GM12892 (cell line): ENCODE measurements at regions not wholly inside any gene's neighbourhood (a gene's known extent, or its start where the extent isn't known, plus 50 kb on each side); places are given as distances from the start of the nearest gene placed in this dataset.

Source experiments
- DNase-seq: peaks from one replicate; pipeline ENCODE4 v3.0.0; 2011; ENCODE audit not compliant: insufficient read length
- FAIRE-seq: peaks from 2 replicates; lab custom pipeline; 2011; peaks lifted over from hg19 to GRCh38; lab: Jason Lieb, UNC
- POLR2A ChIP-seq: IDR thresholded peaks from 2 replicates; pipeline ENCODE4 v1.6.1; 2011; ENCODE audit warnings: low read depth, low read length, control low read depth
- POLR2AphosphoS5 ChIP-seq: IDR thresholded peaks from 2 replicates; pipeline ENCODE4 v1.6.1; 2011; ENCODE audit warnings: low read depth, low read length, control low read depth
- TAF1 ChIP-seq: IDR thresholded peaks from 2 replicates; pipeline ENCODE4 v1.6.1; 2011; ENCODE audit warnings: low read depth, mild to moderate bottlenecking, control low read depth, low read length, borderline replicate concordance

- TF ChIP-seq POLR2AphosphoS5 = no peak
- no peak for TF ChIP-seq POLR2A
- TF ChIP-seq TAF1 = no peak
- FAIRE-seq (no peak), DNase-seq (no peak)
These were observed 663.7 kb upstream of the B3GAT1 start for GRCh38 chr11:135075740-135076139.

- FAIRE-seq = no peak
- TF ChIP-seq POLR2A (no peak), TAF1 (no peak), POLR2AphosphoS5 (no peak)
These were observed 662.5 kb upstream of the B3GAT1 start for GRCh38 chr11:135074397-135074998.

GRCh38 chr11:135073870-135074269 is 661.8 kb upstream of the B3GAT1 start:
- DNase-seq (no peak), FAIRE-seq (no peak)
- TF ChIP-seq TAF1 = no peak
- TF ChIP-seq POLR2A = no peak
- TF ChIP-seq POLR2AphosphoS5 = no peak

More at GRCh38 chr11:135074397-135074998, 662.5 kb upstream of the B3GAT1 start:
- no peak for DNase-seq

GRCh38 chr11:135073381-135073780 is 661.3 kb upstream of the B3GAT1 start:
- TF ChIP-seq POLR2A = no peak
- no peak for TF ChIP-seq POLR2AphosphoS5
- TF ChIP-seq TAF1 = no peak
- DNase-seq (no peak), FAIRE-seq (no peak)

GRCh38 chr11:135069890-135070289 is 657.8 kb upstream of the B3GAT1 start:
- FAIRE-seq = no peak

GRCh38 chr11:135069063-135069462 is 657.0 kb upstream of the B3GAT1 start:
- DNase-seq (no peak), FAIRE-seq (no peak)
- TF ChIP-seq POLR2A (no peak), POLR2AphosphoS5 (no peak), TAF1 (no peak)

More at GRCh38 chr11:135069890-135070289, 657.8 kb upstream of the B3GAT1 start:
- no peak for DNase-seq
- TF ChIP-seq POLR2AphosphoS5 = no peak
- no peak for TF ChIP-seq POLR2A
- no peak for TF ChIP-seq TAF1

- no peak for FAIRE-seq
- no peak for DNase-seq
- no peak for TF ChIP-seq TAF1
- TF ChIP-seq POLR2A = no peak
- no peak for TF ChIP-seq POLR2AphosphoS5
These were observed 651.0 kb upstream of the B3GAT1 start for GRCh38 chr11:135062994-135063393.

GRCh38 chr11:135061166-135061565 is 649.1 kb upstream of the B3GAT1 start:
- DNase-seq (no peak), FAIRE-seq (no peak)
- TF ChIP-seq POLR2AphosphoS5 (no peak), POLR2A (no peak), TAF1 (no peak)

- no peak for TF ChIP-seq POLR2A
- no peak for TF ChIP-seq POLR2AphosphoS5
- no peak for TF ChIP-seq TAF1
- FAIRE-seq (no peak), DNase-seq (no peak)
These were observed 634.9 kb upstream of the B3GAT1 start for GRCh38 chr11:135046986-135047385.

GRCh38 chr11:135046556-135046955 is 634.5 kb upstream of the B3GAT1 start:
- TF ChIP-seq POLR2A (no peak), POLR2AphosphoS5 (no peak), TAF1 (no peak)
- FAIRE-seq = no peak
- DNase-seq = no peak

GRCh38 chr11:135043434-135043833 is 631.4 kb upstream of the B3GAT1 start:
- FAIRE-seq = no peak
- no peak for DNase-seq
- TF ChIP-seq POLR2A = no peak

- no peak for TF ChIP-seq POLR2A
- TF ChIP-seq TAF1 = no peak
- no peak for TF ChIP-seq POLR2AphosphoS5
- no peak for DNase-seq
- FAIRE-seq = no peak
These were observed 625.8 kb upstream of the B3GAT1 start for GRCh38 chr11:135037828-135038227.
